ENCODE measurements at regions not wholly inside any gene's neighbourhood (a gene's known extent, or its start where the extent isn't known, plus 50 kb on each side); places are given as distances from the start of the nearest gene placed in this dataset.

GRCh38 chr2:198417836-198418235, 613.4 kb downstream of the PLCL1 start:
- no peak for DNase-seq (ENCODE audit: low read depth)
- no peak for TF ChIP-seq CTCF (IDR thresholded peaks at IDR 0.05; ENCODE audit: insufficient read depth, low read length)
- H3K4me3 ChIP-seq (ENCODE audit: low read depth, low read length) = no peak overlapping the region

GRCh38 chr2:198414976-198415375, 610.6 kb downstream of the PLCL1 start:
- no peak overlapping the region for H3K4me3 ChIP-seq (ENCODE audit: low read depth, low read length)
- no peak for TF ChIP-seq CTCF (IDR thresholded peaks at IDR 0.05; ENCODE audit: insufficient read depth, low read length)
- DNase-seq (ENCODE audit: low read depth) = no peak

GRCh38 chr2:198411936-198412335, 607.5 kb downstream of the PLCL1 start:
- no peak overlapping the region for H3K4me3 ChIP-seq (ENCODE audit: low read depth, low read length)
- no peak for TF ChIP-seq CTCF (IDR thresholded peaks at IDR 0.05; ENCODE audit: insufficient read depth, low read length)
- no peak for DNase-seq (ENCODE audit: low read depth)

- H3K4me3 ChIP-seq (ENCODE audit: low read depth, low read length) = no peak overlapping the region
- DNase-seq (ENCODE audit: low read depth) = no peak
- no peak for TF ChIP-seq CTCF (IDR thresholded peaks at IDR 0.05; ENCODE audit: insufficient read depth, low read length)
Measured at GRCh38 chr2:198408171-198408570, 603.8 kb downstream of the PLCL1 start.

GRCh38 chr2:198405311-198405710, 600.9 kb downstream of the PLCL1 start:
- no peak for DNase-seq (ENCODE audit: low read depth)
- no peak for TF ChIP-seq CTCF (IDR thresholded peaks at IDR 0.05; ENCODE audit: insufficient read depth, low read length)
- H3K4me3 ChIP-seq (ENCODE audit: low read depth, low read length) = no peak overlapping the region

GRCh38 chr2:198401644-198402043, 597.3 kb downstream of the PLCL1 start:
- TF ChIP-seq CTCF (IDR thresholded peaks at IDR 0.05; ENCODE audit: insufficient read depth, low read length) = no peak
- H3K4me3 ChIP-seq (ENCODE audit: low read depth, low read length) = no peak overlapping the region
- no peak for DNase-seq (ENCODE audit: low read depth)

GRCh38 chr2:198400999-198401398, 596.6 kb downstream of the PLCL1 start:
- DNase-seq (ENCODE audit: low read depth) = no peak
- no peak for TF ChIP-seq CTCF (IDR thresholded peaks at IDR 0.05; ENCODE audit: insufficient read depth, low read length)
- H3K4me3 ChIP-seq (ENCODE audit: low read depth, low read length) = no peak overlapping the region

Measured in fibroblast of the aortic adventitia (primary cell).